AG08395 (cell line): ENCODE measurements at regions not wholly inside any gene's neighbourhood (a gene's known extent, or its start where the extent isn't known, plus 50 kb on each side); places are given as distances from the start of the nearest gene placed in this dataset.

Source experiments
- DNase-seq: peaks from one replicate; pipeline ENCODE4 v3.0.0; 2012; ENCODE audit warnings: mixed read lengths, low spot score

DNA sequence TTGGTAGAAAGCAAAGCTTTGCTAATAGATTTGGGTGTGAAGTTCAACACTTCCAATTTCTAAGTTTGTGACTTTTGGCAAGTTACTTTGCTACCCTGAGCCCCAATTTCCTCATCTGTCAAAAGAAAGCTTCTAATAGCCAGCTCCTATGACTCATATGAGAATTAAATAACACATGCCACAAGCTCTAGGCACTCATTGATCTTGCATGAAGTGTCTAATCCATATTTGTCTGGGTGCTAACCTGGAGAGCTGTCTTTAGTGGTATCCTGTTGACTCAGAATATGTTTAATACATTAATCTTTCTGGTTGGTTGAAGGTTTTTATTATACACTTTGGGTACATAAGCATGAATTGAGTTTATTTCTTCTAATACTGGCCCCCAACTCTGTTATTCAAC is 188.8 kb downstream of the POSTN start:
- no peak for DNase-seq

- no peak for DNase-seq
Measured at GRCh38 chr13:37407156-37407555, 191.4 kb downstream of the POSTN start.

DNA sequence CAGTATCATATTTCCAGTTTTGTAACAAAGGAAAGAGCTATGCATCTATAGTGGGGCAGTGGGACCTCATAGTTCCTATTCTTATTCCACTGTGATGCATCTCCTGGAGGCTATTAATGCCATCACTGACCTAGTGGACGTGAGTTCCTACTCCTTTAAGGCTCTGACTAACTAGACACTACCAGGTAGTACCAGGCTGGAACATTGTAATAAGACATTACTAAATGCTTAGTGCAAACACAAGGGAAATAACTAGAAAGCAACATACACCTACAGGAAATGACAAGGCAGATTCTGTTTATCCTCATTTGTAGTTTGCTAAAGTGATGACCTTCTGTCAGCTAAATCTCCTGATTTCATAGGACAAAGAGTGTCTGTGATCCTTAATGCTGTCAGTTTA is 192.5 kb downstream of the POSTN start:
- DNase-seq, result no peak

GRCh38 chr13:37403776-37404527 is 194.6 kb downstream of the POSTN start:
- DNase-seq, result peak; percentile 80

GRCh38 chr13:37401721-37402120 is 196.8 kb downstream of the POSTN start:
- DNase-seq, result no peak

DNA sequence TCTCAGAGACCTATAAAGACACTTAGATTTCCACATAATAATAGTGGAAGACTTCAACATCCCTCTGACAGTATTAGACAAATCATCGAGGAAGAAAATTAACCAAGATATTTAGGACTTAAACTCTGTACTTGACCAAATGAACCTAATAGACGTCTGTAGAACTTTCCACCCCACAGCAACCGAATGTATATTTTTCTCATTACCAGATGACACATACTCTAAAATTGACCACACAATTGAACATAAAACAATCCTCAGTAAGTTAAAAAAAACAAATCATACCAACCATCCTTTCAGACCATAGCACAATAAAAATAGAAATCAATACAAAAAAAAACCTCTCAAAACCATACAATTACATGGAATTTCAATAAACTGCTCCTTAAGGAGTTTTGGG is 201.0 kb downstream of the POSTN start:
- no peak for DNase-seq

DNA sequence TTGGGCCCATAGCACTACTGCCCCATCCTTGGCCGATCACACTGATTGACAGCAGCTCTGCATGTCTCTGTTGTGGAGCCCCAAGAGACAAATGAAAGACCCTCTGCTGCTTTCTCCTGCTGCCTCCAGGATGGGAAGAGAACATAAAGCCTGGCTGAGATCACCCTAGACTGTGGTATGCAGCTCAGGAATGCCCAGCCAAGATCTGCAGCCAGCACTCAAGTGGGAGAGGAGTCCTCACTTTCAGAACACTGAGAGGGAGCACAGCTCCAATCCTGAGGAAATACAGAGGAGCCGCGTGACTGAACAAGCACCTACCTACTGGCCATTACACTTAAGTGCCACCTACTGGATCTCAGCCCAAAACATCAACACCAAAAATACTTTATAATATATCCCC is 203.0 kb downstream of the POSTN start:
- DNase-seq, result no peak

DNA sequence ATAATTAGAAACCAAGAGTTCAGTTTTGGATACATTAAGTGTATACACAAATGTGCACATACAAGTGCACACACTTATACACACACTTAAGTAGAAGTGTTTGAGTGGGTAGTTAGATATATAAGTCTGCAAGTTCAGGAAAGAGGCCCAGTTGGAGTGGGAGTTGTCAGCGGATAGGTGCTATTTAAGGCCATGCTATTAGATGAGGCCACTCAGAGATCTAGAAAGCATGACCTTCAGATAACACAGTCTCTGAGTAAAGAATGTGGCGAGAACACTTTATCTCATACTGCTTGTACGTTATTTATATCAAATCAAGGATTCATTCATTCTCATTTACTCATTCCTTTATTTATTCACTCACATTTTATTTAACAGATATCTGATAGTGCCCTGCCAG is 206.2 kb downstream of the POSTN start:
- DNase-seq, result no peak

- DNase-seq, result no peak
Measured at GRCh38 chr13:37390735-37391134, 207.8 kb downstream of the POSTN start.

DNA sequence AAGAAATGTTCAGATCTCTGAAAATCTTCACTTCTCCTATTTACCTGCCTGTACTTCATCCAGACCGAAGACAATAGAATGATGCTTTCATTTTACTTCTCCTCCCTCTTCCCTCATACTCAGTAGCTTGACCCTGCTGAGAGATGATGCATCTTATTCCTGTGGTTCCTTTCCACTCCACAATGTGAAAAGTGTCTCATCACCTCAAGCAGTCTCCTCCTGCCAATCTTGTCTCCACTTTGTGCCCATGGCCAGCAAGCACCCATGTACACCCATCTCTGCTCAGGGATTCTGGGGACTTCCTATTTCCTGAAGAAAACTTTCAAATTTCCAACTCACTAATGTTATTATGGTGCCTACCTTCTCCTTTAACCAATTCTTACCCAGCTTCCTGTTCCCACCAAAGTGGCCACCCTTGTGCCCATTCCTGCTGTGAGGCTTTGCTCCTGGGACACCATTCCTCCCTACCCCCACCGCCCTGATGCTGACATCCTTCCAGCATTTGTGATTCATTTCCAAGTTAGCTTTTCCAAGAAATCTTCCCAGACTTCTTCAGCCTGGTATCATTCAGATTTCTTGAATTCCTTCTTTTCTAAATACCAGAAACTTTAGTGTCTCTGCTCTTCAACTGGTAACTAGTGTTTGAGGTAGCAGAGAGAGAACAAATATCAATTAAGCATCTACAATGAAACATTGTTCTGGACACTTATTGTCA is 212.5 kb downstream of the POSTN start:
- peak; percentile 57 for DNase-seq

DNA sequence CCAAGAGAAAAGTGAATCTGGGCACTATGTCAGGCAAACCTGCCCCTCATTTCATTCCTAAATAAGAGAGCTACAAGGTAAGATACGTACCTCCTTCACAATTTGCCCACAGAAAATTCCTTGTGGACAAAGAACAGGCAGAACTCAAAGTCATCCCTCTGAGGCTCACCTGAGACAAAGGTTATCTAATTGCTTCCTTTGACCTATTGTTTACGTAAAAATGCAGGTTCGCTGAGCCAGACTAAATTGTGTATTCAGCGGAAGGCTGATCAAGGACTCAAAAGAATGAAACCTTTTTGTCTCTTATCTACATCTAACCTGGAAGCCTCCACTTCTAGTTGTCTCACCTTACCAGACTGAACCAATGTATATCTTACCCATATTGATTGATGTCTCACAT is 213.3 kb downstream of the POSTN start:
- DNase-seq, result no peak

DNA sequence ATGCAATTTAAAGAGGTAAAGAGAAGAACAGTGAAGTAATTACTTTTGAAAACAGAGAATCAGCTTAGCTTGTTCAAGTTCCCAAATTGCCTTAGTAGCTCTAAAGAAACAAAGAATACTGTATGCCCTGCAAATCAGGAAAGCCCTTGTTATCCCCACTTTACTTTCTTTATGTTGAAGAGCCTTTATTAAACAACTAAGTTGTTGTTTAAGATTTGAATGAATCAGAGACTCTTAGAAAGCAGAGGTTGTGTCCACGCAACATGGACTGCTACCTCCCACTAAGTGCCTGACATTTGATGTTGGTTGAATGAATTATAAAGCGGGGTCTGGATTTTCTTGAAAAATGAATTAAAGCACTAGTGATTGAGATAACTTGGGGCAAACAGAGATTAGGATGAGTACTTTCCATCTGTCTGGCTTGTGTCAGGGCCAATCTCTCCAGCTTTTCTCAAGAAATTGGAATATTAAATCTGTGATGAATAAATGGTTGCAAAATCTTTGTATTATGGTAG is 214.7 kb downstream of the POSTN start:
- no peak for DNase-seq

DNA sequence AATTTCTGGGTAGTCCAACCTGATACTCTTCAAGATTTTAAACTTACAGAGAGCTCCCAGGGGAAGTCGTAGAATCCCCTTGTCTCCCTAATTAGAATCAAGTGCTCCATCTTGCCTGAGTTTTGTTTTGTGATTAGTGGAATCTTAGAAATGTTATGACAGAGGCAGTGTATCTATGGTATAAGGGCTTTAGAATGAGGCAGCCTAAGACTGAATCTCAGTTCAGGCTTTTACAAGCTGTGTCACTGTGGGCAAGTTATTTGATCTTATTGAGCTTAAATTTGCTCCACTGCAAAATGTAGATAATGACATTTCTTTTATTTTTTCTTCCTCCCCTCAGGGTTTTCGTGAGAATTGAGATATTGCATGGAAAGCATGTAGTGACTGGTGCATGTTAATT is 215.5 kb downstream of the POSTN start:
- no peak for DNase-seq

DNA sequence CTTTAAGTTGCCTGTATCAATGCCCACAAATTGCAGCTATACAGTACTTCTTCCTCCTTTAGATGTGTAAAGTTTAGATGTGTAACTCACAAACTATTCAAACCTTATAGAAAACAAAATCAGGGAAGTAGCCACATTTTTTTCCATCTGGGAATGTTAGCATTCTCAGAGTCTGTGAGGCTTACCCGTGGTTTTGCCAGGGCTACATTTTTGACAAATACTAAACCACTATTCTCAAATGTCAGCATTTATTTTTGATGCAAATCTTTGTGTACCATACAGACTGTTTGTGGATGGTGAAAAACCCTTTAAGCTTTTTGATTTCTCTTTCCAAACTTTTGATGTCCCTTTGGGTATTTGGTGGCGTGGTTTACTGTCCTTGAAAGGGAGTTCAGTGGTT is 216.4 kb downstream of the POSTN start:
- DNase-seq, result no peak

DNA sequence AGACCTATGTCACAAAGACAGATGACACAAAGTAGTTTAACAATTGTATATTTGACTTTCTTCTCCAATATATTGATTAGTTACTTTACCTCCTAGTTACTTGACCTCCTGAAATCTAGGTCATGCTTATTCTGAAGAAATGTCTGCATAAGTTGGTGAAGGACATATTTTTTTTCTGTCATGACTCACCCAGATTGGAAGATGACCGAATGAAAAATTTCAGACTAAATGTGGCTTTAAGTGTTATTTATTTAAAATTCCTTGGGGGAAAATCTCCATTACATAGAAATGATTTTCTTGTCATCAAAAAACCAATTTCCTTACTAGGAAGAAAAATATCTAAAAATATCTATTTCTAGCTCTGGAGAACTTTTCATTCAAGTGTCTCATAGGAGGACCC is 217.1 kb downstream of the POSTN start:
- no peak for DNase-seq

- DNase-seq, result no peak
Measured at GRCh38 chr13:37379841-37380240, 218.7 kb downstream of the POSTN start.

DNA sequence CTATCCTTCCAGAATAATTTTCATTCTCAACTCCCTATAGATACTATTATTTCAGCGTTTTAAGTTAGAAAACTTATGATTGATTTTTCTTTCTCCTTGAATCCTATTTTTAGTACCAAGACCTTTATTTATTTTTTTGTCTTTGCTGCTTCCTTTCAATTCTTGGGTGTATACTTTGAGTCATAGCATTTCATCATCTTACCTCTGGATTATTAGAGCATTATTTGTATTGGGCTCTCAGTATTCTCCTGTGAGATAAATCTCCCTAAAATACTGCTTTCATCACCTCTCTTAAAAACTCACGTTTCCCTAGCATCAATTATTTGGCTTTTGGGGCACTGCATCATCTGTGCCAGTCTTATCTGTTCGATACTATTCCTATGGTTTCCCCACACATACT is 222.8 kb downstream of the POSTN start:
- no peak for DNase-seq

DNA sequence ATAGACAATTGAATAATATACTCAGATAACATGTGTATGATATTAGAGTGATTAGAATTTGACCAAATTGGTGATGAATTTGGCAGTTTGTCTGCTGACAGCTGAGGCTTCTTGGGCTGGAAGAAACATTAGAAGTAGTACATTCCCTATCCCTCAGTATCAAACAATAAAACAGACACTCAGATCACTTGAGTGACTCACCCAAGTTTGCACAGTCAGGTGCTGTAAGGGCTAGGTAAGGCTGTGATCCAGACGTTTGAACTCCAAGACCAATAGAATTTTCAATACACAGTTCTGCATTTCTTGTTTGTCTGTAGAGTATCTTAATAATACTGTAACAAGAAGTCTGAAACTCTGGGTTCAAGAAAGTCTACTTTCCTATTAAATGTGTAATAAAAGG is 223.5 kb downstream of the POSTN start:
- DNase-seq, result no peak

DNA sequence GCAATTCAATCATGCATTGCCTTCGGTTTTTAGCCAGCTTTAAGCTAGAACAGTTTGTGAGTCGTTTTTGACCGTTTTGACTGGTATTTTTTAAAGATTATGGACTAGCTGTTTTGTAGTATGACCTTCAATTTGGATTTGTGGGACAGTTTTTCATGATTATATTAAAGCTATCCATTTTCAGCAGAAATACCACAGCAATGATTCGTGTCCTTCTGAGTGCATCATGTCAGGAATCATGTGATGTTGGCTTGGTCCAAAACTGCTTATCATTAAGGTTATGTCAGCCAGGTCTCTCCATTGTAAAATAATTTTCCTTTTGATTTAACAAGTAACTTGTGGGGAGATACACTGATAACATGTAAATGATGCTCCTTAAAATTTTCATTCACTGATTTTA is 229.0 kb downstream of the POSTN start:
- no peak for DNase-seq

DNA sequence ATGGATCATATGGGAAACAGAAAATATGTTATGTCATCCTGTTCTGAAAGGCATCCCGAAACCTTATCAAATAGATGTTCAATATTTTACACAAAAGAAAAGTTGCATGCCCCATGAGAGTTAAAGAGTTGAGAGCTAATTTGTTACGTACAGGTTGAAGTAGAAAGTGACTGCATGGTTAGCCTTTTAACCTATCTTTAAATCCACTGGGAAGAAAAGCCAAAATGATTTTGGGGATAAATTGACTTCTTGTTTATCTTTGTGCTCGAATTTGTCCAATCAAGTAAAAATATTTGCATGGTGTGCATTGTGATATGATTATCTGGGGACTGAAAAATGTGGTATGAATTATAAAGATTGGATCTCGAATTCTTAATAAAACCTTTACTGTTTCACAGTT is 230.1 kb downstream of the POSTN start:
- no peak for DNase-seq

- DNase-seq, result no peak
Measured at GRCh38 chr13:37366044-37366770, 232.4 kb downstream of the POSTN start.

DNA sequence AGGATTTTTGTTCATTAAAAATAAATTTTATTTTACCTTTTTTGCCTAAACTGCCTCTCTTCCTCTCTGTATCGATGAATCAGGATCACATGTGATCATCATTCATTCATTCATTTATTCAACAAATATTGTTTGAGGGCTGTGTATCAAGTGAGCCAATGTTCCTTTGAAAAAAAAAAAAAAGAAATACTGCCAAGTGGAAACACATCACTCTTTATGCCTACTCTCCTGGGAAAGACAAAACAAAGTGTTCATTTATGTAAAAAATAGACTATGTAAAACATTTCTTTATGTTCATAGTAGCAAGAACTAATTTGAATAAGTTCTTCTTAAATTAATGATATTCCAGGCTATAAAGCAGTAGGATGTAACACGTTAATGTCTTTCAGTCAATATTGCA is 233.1 kb downstream of the POSTN start:
- no peak for DNase-seq

DNA sequence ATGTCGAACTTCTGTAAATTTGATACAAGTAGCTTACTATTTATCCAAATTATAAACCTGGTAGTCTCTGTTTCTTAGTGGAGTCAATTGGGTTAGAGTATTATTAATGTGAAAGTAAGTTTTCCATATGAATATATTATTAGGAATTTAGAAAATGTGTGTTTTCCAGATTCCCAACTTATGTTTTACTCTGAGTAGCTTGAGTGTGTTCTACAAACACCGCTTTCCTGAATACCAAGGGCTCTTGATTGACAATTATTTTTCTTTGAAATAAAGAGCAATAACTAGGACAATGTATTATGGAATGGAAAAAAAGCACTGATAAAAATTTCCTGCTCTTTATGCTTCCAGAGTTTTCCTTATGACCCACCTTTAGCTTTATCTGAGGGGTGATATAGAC is 233.6 kb downstream of the POSTN start:
- DNase-seq, result no peak
